HG03521 (cell line): ENCODE measurements at regions not wholly inside any gene's neighbourhood (a gene's known extent, or its start where the extent isn't known, plus 50 kb on each side); places are given as distances from the start of the nearest gene placed in this dataset.

Experiments
- ATAC-seq: cut with Tn5 transposase; IDR thresholded peaks from one replicate; pipeline ENCODE4 v1.9.1; 2021; ENCODE audit warnings: mild to moderate bottlenecking, moderate library complexity; ENCODE audit not compliant: unreplicated experiment

DNA sequence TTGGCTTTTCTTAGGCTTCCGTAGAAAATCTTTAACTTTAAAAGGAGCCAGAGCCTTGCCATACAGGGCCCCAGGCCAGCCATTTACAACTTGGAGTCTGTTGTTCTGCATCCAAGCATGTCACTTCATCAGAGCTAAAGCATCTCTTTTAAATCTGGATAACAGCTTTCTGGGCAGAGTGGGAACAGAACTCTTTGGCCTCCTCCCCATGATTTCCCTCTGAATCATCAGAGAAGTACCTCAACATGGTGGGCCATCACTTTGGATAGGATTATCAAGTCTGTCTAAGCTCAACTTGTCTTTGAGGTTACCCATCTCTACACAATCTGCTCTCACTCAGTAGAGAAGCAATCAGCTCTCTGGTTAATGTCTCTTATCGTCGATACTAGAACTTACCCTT is 170.9 kb downstream of the SLC6A15 start:
- no peak for ATAC-seq

DNA sequence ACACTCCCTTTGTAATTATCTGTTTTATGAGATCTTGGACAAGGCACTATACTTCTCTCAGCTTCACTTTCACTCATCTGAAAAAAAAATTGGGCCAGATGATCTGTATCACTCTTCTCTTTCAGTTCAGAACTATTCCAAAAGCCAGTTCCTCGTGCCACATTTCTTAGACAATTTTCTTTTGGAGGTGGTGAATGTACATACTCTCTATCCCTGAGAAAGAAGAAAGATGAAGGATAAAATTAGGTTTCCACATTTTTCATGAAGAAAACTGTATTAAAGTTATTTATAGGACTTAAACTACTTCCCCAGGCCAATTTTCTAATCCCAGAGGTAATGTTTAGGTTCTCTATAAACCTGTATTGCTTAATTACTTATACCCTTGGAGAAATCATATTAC is 171.6 kb downstream of the SLC6A15 start:
- ATAC-seq: no peak

DNA sequence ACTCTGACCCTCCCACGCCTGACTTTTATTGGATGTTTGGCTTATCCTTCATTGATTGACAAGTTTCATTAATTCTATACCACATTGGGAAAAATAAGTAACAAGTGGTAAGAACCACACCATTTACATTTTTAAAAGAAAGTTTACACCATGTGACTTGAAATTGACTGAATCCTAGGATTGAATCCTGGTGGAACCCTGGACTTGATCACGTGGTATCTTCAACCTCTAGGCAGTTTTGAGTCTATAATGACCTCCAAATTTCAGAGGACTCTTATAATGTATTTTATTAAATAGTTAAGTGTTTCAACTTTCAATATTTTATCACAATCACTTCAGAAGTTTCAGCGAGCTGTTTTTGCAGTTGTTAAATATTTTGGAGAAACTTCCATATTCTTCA is 172.0 kb downstream of the SLC6A15 start:
- ATAC-seq: no peak

DNA sequence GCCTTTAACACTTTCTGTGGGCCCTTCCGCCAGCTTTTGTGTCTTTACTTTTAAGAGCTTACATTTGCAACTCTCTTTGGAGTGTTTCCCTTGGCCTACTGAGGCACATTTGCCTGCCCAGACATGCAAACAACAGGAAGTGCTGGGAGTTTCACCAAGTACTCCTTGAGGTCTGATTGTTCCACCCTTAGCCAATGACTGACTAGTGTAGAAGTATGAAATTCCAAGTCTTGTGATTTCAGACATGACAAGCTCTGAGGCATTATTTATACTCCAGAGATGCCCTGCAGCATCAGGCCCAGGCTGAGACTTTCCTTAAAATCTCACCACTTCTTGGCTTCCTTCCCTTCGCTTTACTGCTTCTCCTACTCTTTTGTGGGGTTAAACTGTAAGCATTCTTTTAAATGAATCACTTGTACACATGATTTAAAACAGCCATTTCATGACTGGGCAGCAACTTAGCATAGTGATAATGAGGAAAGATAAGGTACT is 174.1 kb downstream of the SLC6A15 start:
- no peak for ATAC-seq

DNA sequence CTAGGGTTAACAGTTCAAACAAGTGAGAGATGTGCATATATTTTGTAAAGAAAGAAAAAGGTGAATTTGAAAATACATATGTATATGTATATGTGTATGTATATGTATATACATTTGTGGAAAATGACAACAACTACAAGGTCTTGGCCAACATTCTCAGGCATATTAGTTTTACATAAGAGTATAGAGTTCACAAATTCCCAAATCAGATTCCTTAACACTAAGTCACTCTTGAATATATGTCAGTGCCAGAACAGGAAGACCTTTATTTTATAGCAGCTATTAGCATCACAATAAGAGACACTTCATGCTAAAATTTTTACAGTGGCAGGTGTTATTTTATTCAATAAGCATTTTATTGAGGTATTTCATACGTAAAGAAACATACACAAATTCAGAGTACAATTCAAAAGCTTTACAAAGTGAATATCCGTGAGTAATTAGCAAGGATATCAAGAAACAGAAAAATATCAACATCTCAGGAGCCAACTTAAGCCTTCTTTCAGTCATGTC is 179.7 kb downstream of the SLC6A15 start:
- ATAC-seq: no peak

DNA sequence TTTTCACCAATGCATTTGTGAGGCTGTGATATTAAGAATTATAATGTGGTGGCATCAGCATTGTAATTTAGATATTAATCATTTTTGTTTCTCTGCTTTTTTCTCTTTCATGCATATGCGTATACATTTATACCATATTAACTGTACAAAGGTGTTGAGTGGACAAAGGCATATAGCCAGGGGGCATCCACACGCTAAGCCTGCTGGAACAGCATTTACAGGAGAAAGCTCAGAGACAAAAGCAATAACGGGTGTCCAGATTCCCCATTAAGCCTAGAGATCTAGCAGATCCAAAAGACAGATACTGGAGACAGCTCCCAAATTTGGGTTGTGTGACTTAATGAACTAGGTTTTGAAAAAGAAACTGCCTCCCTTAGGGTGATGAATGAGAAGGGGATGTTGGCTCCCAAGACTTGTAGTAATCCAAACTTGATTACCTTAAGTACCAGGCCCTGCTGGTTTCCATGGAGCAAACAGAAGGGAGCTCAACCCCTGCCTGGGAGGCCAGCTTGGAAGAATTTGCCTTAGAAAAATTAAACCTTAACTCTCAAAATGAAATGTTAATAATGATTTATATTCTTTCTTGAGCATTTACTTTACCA is 181.9 kb downstream of the SLC6A15 start:
- ATAC-seq: no peak

DNA sequence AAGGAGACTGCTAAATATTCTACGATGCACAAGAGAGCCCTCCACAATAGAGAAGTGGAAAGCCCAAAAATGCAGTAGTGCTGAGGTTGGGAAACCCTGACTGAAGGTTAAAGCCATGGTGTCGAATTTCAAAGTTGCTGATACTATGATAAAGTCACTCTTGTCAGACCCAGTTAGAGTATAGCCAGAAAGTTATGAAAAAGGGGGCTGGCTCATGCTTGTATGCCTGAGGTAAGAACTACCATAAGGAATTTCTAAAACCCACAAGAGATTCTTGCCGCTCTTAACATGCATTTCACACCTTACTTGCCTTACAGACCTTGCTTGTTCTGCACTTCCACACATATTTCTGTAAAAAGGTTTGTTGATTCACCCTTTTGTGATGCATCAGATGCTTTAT is 184.6 kb downstream of the SLC6A15 start:
- no peak for ATAC-seq

DNA sequence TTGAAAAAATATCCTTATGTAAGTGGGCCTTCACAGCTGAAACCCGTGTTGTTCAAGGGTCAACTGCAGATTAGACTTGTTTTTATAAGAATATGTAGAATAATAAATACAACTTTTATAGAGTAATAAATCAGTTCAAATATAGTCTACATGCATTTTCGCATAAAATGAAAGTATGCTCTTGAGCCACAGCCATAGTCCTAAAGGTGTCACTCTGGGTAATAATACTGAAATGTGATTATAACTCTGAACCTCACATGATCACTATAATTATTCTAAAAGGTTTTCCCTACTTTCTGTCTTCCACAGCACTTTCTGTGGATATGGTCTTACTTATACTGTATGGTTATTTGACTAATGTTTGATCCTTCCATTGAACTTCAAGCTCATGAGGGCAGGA is 185.8 kb downstream of the SLC6A15 start:
- ATAC-seq: no peak

DNA sequence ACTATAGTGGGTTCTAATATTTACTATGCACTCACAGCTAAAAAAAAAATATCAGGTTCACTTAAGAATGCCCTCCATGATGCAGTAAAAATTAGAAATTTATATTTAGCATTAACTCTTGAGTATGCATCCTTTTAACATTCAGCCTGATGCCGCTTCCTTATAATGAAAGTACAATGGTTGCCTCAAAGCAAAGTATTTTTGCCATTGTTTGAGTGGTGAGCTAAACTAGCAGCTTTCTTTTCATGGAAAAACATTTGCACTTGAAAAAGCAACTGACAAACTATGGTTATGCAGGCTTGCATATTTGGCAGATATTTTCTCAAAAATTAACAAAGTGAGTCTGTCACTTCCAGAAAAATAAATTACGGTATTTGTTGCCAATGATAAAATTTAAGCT is 188.6 kb downstream of the SLC6A15 start:
- no peak for ATAC-seq

DNA sequence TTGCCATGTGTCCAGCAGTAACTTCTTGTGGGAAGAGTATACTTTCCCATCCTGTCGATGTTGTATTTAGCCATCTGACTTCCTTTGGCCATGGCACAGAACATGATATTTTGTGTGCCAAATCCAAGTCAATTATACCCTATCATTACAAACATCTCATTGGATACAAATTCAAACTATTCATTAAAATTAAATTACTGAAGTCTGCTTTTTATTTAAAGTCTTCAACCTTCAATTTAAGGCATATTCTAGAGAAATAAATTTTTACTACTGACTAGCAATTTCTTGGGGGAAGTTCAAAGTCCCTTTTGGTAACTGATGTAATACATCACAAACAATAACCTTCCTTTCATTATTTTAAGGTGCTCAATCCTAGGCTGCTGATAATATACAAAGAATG is 192.6 kb downstream of the SLC6A15 start:
- ATAC-seq: no peak

DNA sequence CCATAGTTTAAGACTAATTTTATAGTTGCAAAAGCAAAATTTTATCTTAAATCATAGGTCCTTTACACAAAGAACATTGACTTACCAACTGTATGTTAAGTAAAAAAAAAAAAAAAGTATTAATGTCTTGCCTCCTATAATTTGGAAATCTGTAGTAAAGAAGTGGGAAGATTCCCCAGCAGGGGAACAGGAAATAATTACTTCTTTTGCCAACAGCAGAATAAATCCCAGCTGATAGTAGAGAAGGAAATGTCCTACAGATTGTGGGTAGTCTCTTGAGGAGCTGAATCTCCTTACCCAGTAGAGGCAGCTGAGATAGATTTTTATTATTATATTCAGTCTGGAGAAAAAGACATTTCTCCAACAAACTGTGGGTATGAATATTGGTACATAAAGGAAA is 193.7 kb downstream of the SLC6A15 start:
- no peak for ATAC-seq

DNA sequence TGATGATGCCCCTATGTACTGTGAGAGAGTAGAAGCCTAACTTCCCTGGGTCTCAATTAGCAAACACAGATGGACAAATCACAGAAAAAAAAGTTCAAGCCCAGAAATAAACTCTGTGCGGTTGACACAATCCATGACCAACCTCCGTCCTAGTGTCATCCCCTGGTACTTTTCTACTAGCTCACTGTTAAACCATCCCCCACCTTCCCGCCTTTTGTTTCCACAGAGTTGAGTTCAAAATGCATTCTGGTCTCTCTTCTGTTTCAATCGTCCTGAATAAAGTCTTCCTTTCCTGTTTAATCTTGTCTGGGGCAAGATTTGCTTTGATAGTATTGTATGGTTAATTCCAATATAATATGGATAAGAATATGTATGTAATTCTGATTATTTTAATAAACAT is 199.9 kb downstream of the SLC6A15 start:
- ATAC-seq: no peak

DNA sequence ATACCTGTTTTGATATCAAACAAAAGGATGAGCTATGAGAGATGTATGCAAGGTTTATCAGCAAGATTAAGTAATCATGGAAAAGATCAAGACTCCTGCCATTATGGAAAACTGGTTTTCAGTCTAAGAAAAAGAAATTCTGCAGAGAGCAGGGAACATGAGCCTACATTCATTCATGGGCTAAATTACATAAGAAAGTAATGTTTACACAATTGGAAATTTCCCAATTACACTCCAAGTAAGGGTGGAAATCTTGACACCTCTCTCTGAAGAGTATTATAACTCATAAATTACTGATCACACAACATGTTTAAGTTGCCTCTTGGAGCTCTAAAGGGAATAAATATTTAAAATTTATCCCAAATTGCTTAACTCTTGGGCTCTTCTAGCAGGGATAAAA is 206.2 kb downstream of the SLC6A15 start:
- ATAC-seq: no peak

DNA sequence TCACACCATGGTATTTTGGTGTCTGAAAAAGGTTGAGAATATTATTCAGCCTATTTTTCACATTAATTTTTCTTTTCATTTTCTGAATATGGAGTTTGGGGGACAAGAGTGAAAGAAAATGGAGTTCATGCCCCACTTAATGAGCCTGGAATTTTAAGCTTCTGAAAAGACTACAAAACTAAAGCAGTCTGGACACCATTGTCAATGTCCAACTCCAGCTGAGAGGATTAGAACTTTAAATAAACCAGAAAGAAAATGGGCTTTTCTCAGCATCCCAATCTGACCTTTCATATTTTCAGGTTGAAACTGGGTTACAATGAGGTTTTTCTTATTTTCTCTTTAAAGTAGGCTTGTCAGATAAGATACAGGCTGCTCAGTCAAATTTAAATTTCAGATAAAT is 207.7 kb downstream of the SLC6A15 start:
- ATAC-seq: no peak

DNA sequence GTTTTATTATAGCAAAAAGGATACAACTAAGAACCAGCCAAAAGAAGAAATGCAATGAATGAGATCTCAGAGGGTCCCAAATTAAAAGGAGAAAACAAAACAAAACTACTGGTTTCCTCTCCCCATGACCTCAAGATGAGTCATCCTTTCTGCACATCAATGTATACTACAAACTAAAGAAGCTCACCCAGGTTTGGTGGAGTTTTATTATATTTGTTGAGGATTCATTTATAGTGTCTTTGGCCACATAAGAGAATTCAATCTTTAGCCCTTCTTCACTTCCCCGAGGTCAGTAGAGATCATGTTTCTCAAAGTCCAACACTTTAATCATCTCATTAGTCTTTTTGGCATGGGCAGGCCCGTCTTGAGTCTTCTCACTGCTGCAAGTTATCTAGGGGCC is 210.6 kb downstream of the SLC6A15 start:
- no peak for ATAC-seq

DNA sequence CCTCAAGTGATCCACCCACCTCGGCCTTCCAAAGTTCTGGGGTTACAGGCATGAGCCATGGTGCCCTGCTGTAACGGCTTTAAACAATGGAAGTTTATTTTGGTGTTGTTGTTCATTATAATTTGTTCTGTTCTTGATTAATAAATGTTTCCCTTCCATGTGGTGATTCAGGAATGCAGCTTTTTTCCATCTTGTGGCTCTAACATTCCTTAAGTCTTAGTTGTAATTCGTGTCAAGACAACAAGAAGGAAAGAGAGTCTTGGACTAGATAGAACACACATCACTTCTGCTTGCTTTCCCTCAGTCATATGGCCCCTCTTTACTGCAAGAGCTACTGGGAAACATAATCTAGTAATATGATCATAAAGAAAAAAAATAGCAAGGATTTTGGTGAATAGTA is 211.6 kb downstream of the SLC6A15 start:
- no peak for ATAC-seq

DNA sequence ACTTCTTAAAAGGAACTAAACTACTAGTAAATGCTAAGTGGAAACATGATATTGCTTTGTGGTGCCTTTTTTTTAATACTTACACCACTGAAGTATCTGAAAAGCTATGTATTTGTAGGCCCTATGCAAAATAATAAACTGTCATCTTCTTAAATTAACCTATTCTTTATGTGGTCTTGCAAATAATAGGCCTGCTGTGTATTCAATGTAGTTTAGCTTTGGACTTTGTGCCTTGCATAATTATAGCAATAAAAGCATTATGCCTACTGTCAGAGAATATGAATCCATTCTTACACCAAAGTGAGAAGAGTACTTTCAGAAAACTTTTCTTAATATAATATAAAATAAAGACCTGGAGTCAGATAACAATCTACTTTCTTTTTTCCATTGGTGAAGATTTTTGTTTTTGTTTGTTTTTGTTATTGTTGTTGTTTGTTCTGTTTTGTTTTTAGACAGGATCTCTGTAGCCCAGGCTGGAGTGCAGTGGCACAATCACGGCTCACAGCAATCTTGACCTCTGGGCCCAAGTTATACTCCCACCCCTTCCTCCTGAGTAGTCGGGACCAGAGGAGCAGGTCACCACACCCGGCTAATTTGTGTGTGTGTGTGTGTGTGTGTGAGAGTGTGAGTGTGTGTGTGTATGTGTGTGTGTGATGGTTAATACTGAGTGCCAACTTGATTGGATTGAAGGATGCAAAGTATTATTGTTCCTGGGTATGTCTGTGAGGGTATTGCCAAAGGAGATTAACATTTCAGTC is 213.8 kb downstream of the SLC6A15 start:
- ATAC-seq: no peak

DNA sequence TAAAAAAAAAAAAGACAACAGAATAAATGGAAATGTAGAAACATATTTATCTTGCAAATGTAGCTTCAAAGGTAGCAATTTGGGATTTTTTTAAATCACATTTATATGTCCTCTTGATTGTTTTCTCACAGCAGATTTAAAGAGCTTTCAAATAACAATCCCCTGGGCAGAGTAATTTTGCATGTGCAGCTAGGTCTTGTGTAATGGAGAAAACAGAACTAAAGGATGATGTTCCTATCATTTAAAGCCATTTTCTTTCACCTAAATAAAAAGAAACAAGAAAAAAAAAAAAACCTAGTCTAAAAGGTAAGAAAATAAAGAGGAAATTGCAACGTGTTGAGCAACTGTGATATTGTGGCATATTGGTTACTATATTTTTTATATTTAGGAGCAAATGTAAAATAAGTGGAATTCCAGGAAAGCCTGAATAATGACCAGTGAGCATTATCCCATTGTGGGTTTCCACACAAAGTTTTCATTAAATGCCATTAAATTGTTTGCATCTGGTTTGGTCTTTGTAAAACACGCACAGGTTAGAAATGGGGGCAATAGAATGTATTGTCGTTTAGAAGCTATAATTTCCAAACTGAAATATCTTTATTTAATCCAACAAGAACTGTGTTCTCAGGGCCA is 215.6 kb downstream of the SLC6A15 start:
- no peak for ATAC-seq

DNA sequence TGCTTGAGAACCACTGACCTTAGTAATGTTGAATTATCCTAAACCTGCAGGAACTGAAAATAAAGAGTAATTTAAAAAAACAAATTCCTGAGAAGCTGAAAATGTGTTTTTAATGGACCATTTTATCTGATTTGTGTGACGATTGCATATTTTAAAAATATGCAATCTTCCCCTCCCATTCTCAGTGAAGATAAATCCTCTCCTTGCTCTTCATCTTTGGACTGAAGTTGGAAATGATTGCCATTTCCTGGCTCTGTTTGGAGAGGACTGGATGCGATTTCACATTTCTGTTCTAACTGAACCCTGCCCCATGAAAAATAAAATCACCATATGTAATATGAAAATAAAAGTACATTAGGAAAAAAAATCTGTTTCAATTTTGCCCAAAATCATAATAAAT is 216.3 kb downstream of the SLC6A15 start:
- no peak for ATAC-seq

DNA sequence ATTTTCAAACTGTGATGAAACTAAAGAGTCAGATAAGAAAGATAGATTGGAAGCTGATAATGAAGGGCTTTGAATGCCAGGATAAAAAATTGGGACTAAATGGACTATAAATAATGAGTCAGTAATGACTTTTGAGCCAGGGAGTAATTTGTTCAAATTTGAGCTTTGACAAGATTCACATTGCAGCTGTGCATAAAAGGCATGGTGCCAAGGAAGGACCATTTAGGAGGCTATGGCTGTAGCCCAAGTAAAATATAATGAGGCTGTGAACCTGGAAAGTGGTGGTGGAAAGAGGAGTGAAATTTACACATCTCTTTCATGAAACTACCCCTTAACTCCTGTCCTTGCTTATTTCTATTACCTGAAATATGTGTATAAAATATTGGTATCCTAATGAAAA is 218.5 kb downstream of the SLC6A15 start:
- no peak for ATAC-seq

DNA sequence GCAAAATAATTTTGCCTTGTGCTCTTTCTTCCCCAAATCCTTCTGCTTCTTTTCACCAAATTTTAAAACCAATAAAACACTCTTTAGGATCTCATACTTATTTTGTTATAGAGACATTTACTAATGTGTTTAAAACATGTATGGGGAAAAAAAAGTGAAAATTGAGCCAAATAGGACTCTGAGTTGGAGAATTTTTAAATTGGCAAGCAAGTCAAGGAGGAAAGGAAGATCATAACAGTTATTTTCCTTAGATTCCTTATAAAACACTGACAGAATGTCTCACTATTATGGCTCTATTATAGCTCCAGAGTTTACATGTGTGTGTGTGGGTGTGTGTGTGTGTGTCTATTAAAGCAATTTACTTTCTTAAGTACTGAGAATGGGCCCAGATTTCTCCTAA is 220.5 kb downstream of the SLC6A15 start:
- ATAC-seq: no peak

DNA sequence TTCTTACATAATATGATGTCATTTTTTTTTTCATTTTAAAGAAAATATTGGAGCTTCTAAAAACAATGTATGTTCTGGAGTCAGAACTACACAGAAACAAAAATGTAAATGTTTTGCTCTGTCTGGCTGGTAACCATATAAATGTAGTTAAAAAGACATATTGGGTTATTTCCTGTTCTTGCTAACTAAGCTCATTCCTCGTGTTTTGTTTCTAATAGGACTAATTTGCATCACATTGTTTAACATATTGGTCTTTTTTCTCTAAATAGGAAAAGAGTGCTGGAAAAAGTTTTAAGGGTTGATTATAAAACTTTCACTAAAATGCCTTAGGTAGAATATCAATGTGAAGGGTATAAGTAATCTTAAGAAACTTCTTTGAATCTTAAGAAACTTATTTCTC is 221.3 kb downstream of the SLC6A15 start:
- ATAC-seq: no peak
